Effector CD8-positive, alpha-beta T cell (primary cell): ENCODE measurements at regions not wholly inside any gene's neighbourhood (a gene's known extent, or its start where the extent isn't known, plus 50 kb on each side); places are given as distances from the start of the nearest gene placed in this dataset.

ENCODE experiments used
- DNase-seq: peaks from one replicate; lab custom pipeline; 2025; lab: John Stamatoyannopoulos, UW

DNA sequence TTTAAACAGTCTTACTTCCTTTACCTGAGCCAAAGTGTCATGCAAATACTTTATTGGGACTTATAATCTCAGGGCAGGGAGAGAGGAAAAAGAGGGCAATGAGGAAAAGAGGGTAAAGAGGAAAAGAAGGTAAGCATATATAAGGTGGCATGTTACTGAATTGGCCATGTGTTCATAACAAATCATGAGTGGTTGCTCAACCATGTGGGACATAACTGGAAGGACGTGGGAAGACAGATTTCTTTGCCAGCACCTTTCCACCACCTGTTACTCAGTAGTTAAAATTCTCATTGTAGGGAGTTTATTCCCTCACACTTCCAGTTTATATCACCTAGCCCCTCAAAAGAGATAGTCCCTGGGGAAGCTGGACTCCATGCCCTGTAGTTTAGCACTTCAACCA lies 54.7 kb upstream of the TPRG1 start:
- DNase-seq = no peak

DNA sequence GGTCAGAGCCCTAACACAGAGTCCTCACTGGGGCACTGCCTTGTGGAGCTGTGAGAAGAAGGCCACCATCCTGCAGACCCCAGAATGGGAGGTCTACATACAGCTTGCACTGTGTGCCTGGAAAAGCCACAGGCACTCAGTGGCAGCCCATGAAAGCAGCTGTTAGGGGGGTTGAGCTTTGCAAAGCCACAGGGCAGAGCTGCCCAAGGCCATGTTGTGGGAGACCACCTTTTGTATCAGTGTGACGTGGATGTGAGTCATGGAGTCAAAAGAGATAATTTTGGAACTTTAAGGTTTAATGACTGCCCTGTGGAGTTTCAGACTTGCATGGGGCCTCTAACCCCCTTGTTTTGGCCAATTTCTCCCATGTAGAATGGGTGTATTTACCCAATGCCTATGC lies 52.9 kb upstream of the TPRG1 start:
- no peak for DNase-seq

DNA sequence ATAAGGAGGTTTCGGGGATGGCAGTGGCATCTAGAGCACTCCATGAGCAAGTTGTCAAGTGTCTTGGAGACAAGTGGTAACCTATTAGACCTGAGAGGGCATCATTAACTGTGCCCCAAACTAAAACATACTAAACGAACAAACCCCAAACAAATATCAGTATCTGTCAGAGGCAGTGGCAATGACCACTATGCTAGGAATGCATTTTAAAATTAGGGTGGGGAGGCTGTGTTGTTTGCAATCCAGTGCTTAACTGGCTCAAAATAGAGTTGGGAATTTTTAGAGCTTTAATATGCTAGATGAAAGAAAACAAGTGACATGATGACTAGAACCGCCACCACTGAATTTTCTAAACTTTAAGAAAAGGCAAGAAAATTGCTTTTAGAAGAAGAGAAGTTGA lies 51.8 kb upstream of the TPRG1 start:
- no peak for DNase-seq

DNA sequence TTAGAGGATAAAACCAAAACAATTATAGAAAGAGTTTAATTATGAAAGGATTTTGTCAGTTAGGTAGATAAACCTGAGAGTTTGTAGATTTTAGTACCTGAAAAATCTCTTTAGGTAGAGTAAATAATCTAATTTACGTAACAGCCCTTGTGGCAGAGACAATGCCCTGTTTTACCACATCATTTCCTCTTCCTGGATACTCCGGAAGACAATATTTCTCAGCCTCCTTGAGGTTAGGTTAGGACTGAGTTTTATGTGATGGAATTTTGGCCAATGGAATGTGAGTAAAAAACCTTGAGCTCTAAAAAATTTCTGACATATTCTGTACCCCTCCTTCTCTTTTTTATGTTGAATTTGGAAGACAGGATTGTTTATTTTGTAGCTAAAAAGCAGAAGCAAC lies 50.7 kb upstream of the TPRG1 start:
- DNase-seq = no peak
